GM12878 (cell line): ENCODE measurements at regions not wholly inside any gene's neighbourhood (a gene's known extent, or its start where the extent isn't known, plus 50 kb on each side); places are given as distances from the start of the nearest gene placed in this dataset.

Experiments
- ATAC-seq: fragments of 200-7000 bp; cut with Tn5 transposase; 3 replicates; pipeline ENCODE4 v1.9.1; 2020; ENCODE audit warnings: mild to moderate bottlenecking, moderate library complexity
- BruUV-seq: library from RNA; stranded (reverse); fragments of 400-500 nt; replicated peaks from 2 replicates; lab custom pipeline; 2021; lab: Mats Ljungman, UMichigan
- CTCF ChIA-PET: fragments of 300-600 bp; sonication (Branson Sonifier 250); formaldehyde crosslinking; extraction: SDS; loops from one replicate; lab custom pipeline; 2021; ENCODE audit warnings: inconsistent platforms; lab: Yijun Ruan, JAX
- POLR2A ChIA-PET: fragments of 350-600 bp; formaldehyde crosslinking; extraction: SDS; loops from one replicate; lab custom pipeline; 2021; ENCODE audit warnings: inconsistent platforms; lab: Charles Lee
- RAD21 ChIA-PET: fragments of 300-600 bp; sonication (Branson Sonifier 250); formaldehyde crosslinking; loops from one replicate; lab custom pipeline; 2023; ENCODE audit warnings: antibody characterized with exemption; ENCODE audit not compliant: unreplicated experiment; lab: Charles Lee
- SMC1A ChIA-PET: fragments of 300-600 bp; sonication (Branson Sonifier 250); formaldehyde crosslinking; loops from one replicate; lab custom pipeline; 2023; ENCODE audit not compliant: unreplicated experiment, uncharacterized antibody; lab: Charles Lee
- DNase-seq: peaks from one replicate; pipeline ENCODE4 v3.0.0-alpha.2; 2011; ENCODE audit warnings: low read depth, low spot score
- FAIRE-seq: peaks from 3 replicates; lab custom pipeline; 2011; peaks lifted over from hg19 to GRCh38; lab: Jason Lieb, UNC
- H2AFZ ChIP-seq: 2 replicates; pipeline ENCODE4 v1.6.0; 2011; ENCODE audit warnings: low read depth, low read length, control low read depth; ENCODE audit not compliant: control insufficient read depth
- H3K27ac ChIP-seq: 2 replicates; pipeline ENCODE4 v1.5.1; 2011; ENCODE audit warnings: control low read depth; ENCODE audit not compliant: control insufficient read depth, insufficient read depth
- H3K27me3 ChIP-seq, 2 experiments: replicated peaks in 1 of 2; 2 replicates each; pipeline versions ENCODE4 v1.6.0 to v1.6.1; 2011; ENCODE audit warnings: low read length in 1 of 2; ENCODE audit not compliant: control insufficient read depth in 2 of 2, insufficient read depth in 2 of 2
- H3K36me3 ChIP-seq, 2 experiments: 2 replicates each; pipeline ENCODE4 v1.5.1; 2011; ENCODE audit warnings: low read length in 1 of 2; ENCODE audit not compliant: control insufficient read depth in 2 of 2, insufficient read depth in 2 of 2
- H3K4me1 ChIP-seq: 2 replicates; pipeline ENCODE4 v1.6.1; 2011; ENCODE audit warnings: mild to moderate bottlenecking, low read length, moderate library complexity, mixed read lengths; ENCODE audit not compliant: control insufficient read depth, insufficient read depth
- H3K4me2 ChIP-seq: 2 replicates; pipeline ENCODE4 v1.6.0; 2011; ENCODE audit warnings: control low read depth; ENCODE audit not compliant: control insufficient read depth, insufficient read depth
- H3K4me3 ChIP-seq: fragments of 200-600 bp; sonication (generic); 2 replicates; pipeline ENCODE4 v1.5.1; 2016
- H3K79me2 ChIP-seq: 2 replicates; pipeline ENCODE4 v1.6.0; 2011; ENCODE audit warnings: low read length; ENCODE audit not compliant: control insufficient read depth, insufficient read depth
- H3K9ac ChIP-seq: 2 replicates; pipeline ENCODE4 v1.8.0; 2011; ENCODE audit warnings: low read length, control low read depth, mixed read lengths; ENCODE audit not compliant: control insufficient read depth, insufficient read depth
- H3K9me3 ChIP-seq: replicated peaks from 3 replicates; pipeline ENCODE4 v1.5.1; 2011; ENCODE audit warnings: mild to moderate bottlenecking, low read length; ENCODE audit not compliant: control insufficient read depth, insufficient read depth
- H4K20me1 ChIP-seq: 2 replicates; pipeline ENCODE4 v1.6.0; 2011; ENCODE audit not compliant: control insufficient read depth, insufficient read depth
- BCL3 ChIP-seq: IDR thresholded peaks from 2 replicates; pipeline ENCODE4 v1.6.1; 2011; ENCODE audit warnings: borderline replicate concordance, low read depth, mild to moderate bottlenecking, moderate library complexity, low read length; ENCODE audit not compliant: insufficient read depth, poor library complexity, severe bottlenecking
- BCLAF1 ChIP-seq: fragments of 450-650 bp; IDR thresholded peaks from 2 replicates; pipeline ENCODE4 v1.6.1; 2017; ENCODE audit warnings: antibody characterized with exemption, mild to moderate bottlenecking, moderate library complexity
- CHD1 ChIP-seq: IDR thresholded peaks from 2 replicates; pipeline ENCODE4 v1.6.1; 2012; ENCODE audit warnings: low read depth, low read length, improper control_type of control experiment
- CHD2 ChIP-seq: IDR thresholded peaks from 2 replicates; pipeline ENCODE4 v1.6.1; 2011; ENCODE audit warnings: low read depth, low read length, improper control_type of control experiment, borderline replicate concordance
- CHD4 ChIP-seq: fragments of 200-600 bp; sonication (generic); IDR thresholded peaks from 2 replicates; pipeline ENCODE4 v1.6.1; 2016; ENCODE audit warnings: mild to moderate bottlenecking
- IRF5 ChIP-seq: fragments of 450-650 bp; IDR thresholded peaks from 2 replicates; pipeline ENCODE4 v1.6.1; 2017; ENCODE audit warnings: borderline replicate concordance
- MEF2A ChIP-seq: IDR thresholded peaks from 2 replicates; pipeline ENCODE4 v1.6.1; 2011; ENCODE audit warnings: low read depth, mild to moderate bottlenecking, low read length, moderate library complexity; ENCODE audit not compliant: insufficient read depth
- MEF2B ChIP-seq: fragments of 450-650 bp; IDR thresholded peaks from 2 replicates; pipeline ENCODE4 v1.6.1; 2018; ENCODE audit warnings: mild to moderate bottlenecking, moderate library complexity; ENCODE audit not compliant: partially characterized antibody, poor library complexity, severe bottlenecking
- NR2C1 ChIP-seq: fragments of 450-650 bp; IDR thresholded peaks from 2 replicates; pipeline ENCODE4 v1.6.1; 2017; ENCODE audit warnings: antibody characterized with exemption, mild to moderate bottlenecking, moderate library complexity
- PML ChIP-seq: IDR thresholded peaks from 2 replicates; pipeline ENCODE4 v1.6.1; 2012; ENCODE audit warnings: low read length, inconsistent platforms
- POLR2AphosphoS5 ChIP-seq: IDR thresholded peaks from 2 replicates; pipeline ENCODE4 v1.6.1; 2011; ENCODE audit warnings: mild to moderate bottlenecking, low read length, inconsistent platforms
- POU2F2 ChIP-seq: IDR thresholded peaks from 3 replicates; pipeline ENCODE4 v1.6.1; 2011; ENCODE audit warnings: low read depth, mild to moderate bottlenecking, low read length, borderline replicate concordance
- RAD21 ChIP-seq: IDR thresholded peaks from 2 replicates; pipeline ENCODE4 v1.6.1; 2011; ENCODE audit warnings: mild to moderate bottlenecking, low read depth, low read length, moderate library complexity; ENCODE audit not compliant: insufficient read depth
- RCOR1 ChIP-seq: conservative IDR thresholded peaks from 2 replicates; pipeline ENCODE4 v1.6.1; 2012; ENCODE audit warnings: low read depth, low read length, improper control_type of control experiment
- SMC3 ChIP-seq: IDR thresholded peaks from 2 replicates; pipeline ENCODE4 v1.6.1; 2011; ENCODE audit warnings: low read length, improper control_type of control experiment, borderline replicate concordance
- SREBF1 ChIP-seq: IDR thresholded peaks from 2 replicates; pipeline ENCODE4 v1.6.1; 2012; ENCODE audit warnings: mild to moderate bottlenecking, low read length
- SREBF2 ChIP-seq: IDR thresholded peaks from 2 replicates; pipeline ENCODE4 v1.6.1; 2012; ENCODE audit warnings: mild to moderate bottlenecking, low read length
- TBL1XR1 ChIP-seq: IDR thresholded peaks from 2 replicates; pipeline ENCODE4 v1.6.1; 2012; ENCODE audit warnings: low read depth, low read length, improper control_type of control experiment
- WGBS: methylation state at CpG from one replicate; pipeline ENCODE4 v1.1.6; 2016; ENCODE audit warnings: low lambda C conversion rate; ENCODE audit not compliant: insufficient replicate concordance, insufficient coverage; ENCODE audit errors: missing lambda C conversion rate; 5-methylcytosine and 5-hydroxymethylcytosine counted together
- in situ Hi-C: fragments of 300-500 bp; cut with MboI; formaldehyde crosslinking; loops from 9 replicates; pipeline ENCODE4 v1.14.3; 2018; ENCODE audit warnings: mixed read lengths
- intact Hi-C: fragments of 100-400 bp; cut with micrococcal nuclease; formaldehyde crosslinking; loops from one replicate; pipeline ENCODE4 v1.14.2; 2022; ENCODE audit not compliant: unreplicated experiment

- Histone ChIP-seq H3K4me3 (no peak overlapping the region), H3K36me3 (no peaks in the 10 kb centered on the region), H3K4me2 (no peak overlapping the region), H3K4me1 (no peaks in the 10 kb centered on the region), H3K27me3 (peaks cover 0 to 2% of the 10 kb centered on the region in 2 experiments; a peak in 1 of 4 replicates), H3K9ac (no peak overlapping the region), H3K79me2 (no peaks in the 10 kb centered on the region), H2AFZ (no peak overlapping the region), H3K9me3 (no peaks in the 10 kb centered on the region), H3K27ac (no peak overlapping the region), H4K20me1 (no peaks in the 10 kb centered on the region)
- 24% methylated on average over 5 of the region's 5 CpGs for WGBS
- DNase-seq = no peak
- ATAC-seq = no peak
- ChIA-PET SMC1A (no interaction called here), RAD21 (interaction anchor here (1.2 kb wide), 1 partner anchor 97 kb away, joined by 3 read pairs; no protein-coding TSS in a partner anchor), CTCF (interaction anchor here (0.8 kb wide), 1 partner anchor 391 kb away, joined by 3 read pairs; no protein-coding TSS in a partner anchor), POLR2A (interaction anchor here (1.3 kb wide), 1 partner anchor 61 kb away, joined by 3 read pairs; no protein-coding TSS in a partner anchor)
- TF ChIP-seq POU2F2 (no peak), SREBF2 (no peak), SREBF1 (no peak), PML (no peak), MEF2A (no peak), RAD21 (no peak), NR2C1 (no peak), BCLAF1 (no peak), CHD1 (no peak), CHD4 (no peak), RCOR1 (no peak), POLR2AphosphoS5 (no peak), BCL3 (no peak), CHD2 (no peak), TBL1XR1 (no peak), MEF2B (no peak), IRF5 (no peak), SMC3 (no peak)
- intact Hi-C loops (loop anchor here (10.0 kb wide), 1 partner anchor 315 kb away; no protein-coding TSS in a partner anchor), in situ Hi-C loops (no loop called here)
- BruUV-seq = no TSS peak
- no peak for FAIRE-seq
Observed at GRCh38 chr16:48999508-48999907, 282.1 kb downstream of the CBLN1 start.
